Tibial nerve (tissue), 4 donors: ENCODE measurements at regions not wholly inside any gene's neighbourhood (a gene's known extent, or its start where the extent isn't known, plus 50 kb on each side); places are given as distances from the start of the nearest gene placed in this dataset.

Experiments used
- DNase-seq, 2 donors: peaks; one replicate each; pipeline ENCODE4 v3.0.0-alpha.2; 2019; ENCODE audit warnings: low spot score in 2 of 2
- H3K27ac ChIP-seq, 4 donors: fragments of 200-600 bp; sonication (generic) in 3 of 4; one replicate each; pipeline ENCODE4 v1.5.1; 2017 to 2019; ENCODE audit warnings: mild to moderate bottlenecking in 1 of 4
- H3K27me3 ChIP-seq, 2 donors: fragments of 200-600 bp; sonication (generic) in 1 of 2; one replicate each; pipeline versions ENCODE4 v1.5.1 to v1.6.0; 2017 to 2019
- H3K36me3 ChIP-seq, 3 donors: fragments of 200-600 bp; sonication (generic); one replicate each; pipeline ENCODE4 v1.5.1; 2018 to 2019
- H3K4me1 ChIP-seq, 4 donors: fragments of 200-600 bp; sonication (generic) in 3 of 4; one replicate each; pipeline ENCODE4 v1.5.1; 2017 to 2019
- H3K4me3 ChIP-seq, 4 donors: fragments of 200-600 bp; sonication (generic) in 3 of 4; one replicate each; pipeline ENCODE4 v1.5.1; 2017 to 2019; ENCODE audit warnings: mild to moderate bottlenecking in 1 of 4, moderate library complexity in 1 of 4
- H3K9me3 ChIP-seq, 4 donors: fragments of 200-600 bp; sonication (generic) in 3 of 4; one replicate each; pipeline ENCODE4 v1.5.1; 2017 to 2019
- CTCF ChIP-seq, 5 experiments: fragments of 200-600 bp in 3 of 5; fragments of 450-650 bp in 2 of 5; sonication (generic) in 3 of 5; IDR thresholded peaks; one replicate each; pipeline ENCODE4 v1.5.1; 2016 to 2019; ENCODE audit warnings: antibody characterized with exemption in 5 of 5, mild to moderate bottlenecking in 3 of 5, moderate library complexity in 2 of 5
- EP300 ChIP-seq, 2 donors: sonication (generic); formaldehyde crosslinking; IDR thresholded peaks; one replicate each; pipeline ENCODE4 v1.6.1; 2017; ENCODE audit warnings: antibody characterized with exemption in 2 of 2, mild to moderate bottlenecking in 1 of 2
- POLR2A ChIP-seq, 2 donors: fragments of 450-650 bp; IDR thresholded peaks; one replicate each; pipeline ENCODE4 v1.6.1; 2017; ENCODE audit warnings: antibody characterized with exemption in 2 of 2, mild to moderate bottlenecking in 2 of 2, moderate library complexity in 2 of 2
- WGBS, 2 donors: methylation state at CpG; one replicate each; pipeline ENCODE4 v1.1.5; 2018; 5-methylcytosine and 5-hydroxymethylcytosine counted together

GRCh38 chr1:216924732-216925131 lies 201.5 kb upstream of the ESRRG start:
- H3K27ac ChIP-seq = no peak overlapping the region
- DNase-seq = no peak
- H3K27me3 ChIP-seq = no peaks in the 10 kb centered on the region
- WGBS, 2 donors = 64 to 65% methylated on average over 4 of the region's 4 CpGs
- no peaks in the 10 kb centered on the region for H3K36me3 ChIP-seq
- peaks cover 0 to 7% (median 0%) of the 10 kb centered on the region in 4 donors for H3K4me1 ChIP-seq
- no peaks in the 10 kb centered on the region for H3K9me3 ChIP-seq
- no peak for TF ChIP-seq CTCF (IDR thresholded peaks at IDR 0.05)
- no peak for TF ChIP-seq POLR2A (IDR thresholded peaks at IDR 0.05)
- TF ChIP-seq EP300 (IDR thresholded peaks at IDR 0.05) = no peak
- no peak overlapping the region for H3K4me3 ChIP-seq

- Histone ChIP-seq H3K36me3 (no peaks in the 10 kb centered on the region), H3K27ac (no peak overlapping the region), H3K9me3 (no peaks in the 10 kb centered on the region), H3K4me1 (peaks cover 0 to 7% (median 0%) of the 10 kb centered on the region in 4 donors), H3K27me3 (no peaks in the 10 kb centered on the region), H3K4me3 (no peak overlapping the region)
- WGBS, 2 donors = 87 to 96% methylated on average over 5 of the region's 5 CpGs
- DNase-seq = no peak
- TF ChIP-seq CTCF (IDR thresholded peaks at IDR 0.05) (no peak), POLR2A (IDR thresholded peaks at IDR 0.05) (no peak), EP300 (IDR thresholded peaks at IDR 0.05) (no peak)
Measured at GRCh38 chr1:216923601-216924000, 200.4 kb upstream of the ESRRG start.

- 90 to 99% methylated on average over 2 of the region's 2 CpGs for WGBS, 2 donors
- Histone ChIP-seq H3K27me3 (no peaks in the 10 kb centered on the region), H3K9me3 (no peaks in the 10 kb centered on the region), H3K27ac (no peak overlapping the region), H3K36me3 (no peaks in the 10 kb centered on the region), H3K4me1 (peaks cover 0 to 7% (median 0%) of the 10 kb centered on the region in 4 donors), H3K4me3 (no peak overlapping the region)
- TF ChIP-seq CTCF (IDR thresholded peaks at IDR 0.05) (no peak), POLR2A (IDR thresholded peaks at IDR 0.05) (no peak), EP300 (IDR thresholded peaks at IDR 0.05) (no peak)
- no peak for DNase-seq
Measured at GRCh38 chr1:216922406-216922805, 199.2 kb upstream of the ESRRG start.

GRCh38 chr1:216921866-216922265 lies 198.6 kb upstream of the ESRRG start:
- no peak for DNase-seq
- TF ChIP-seq EP300 (IDR thresholded peaks at IDR 0.05) (no peak), CTCF (IDR thresholded peaks at IDR 0.05) (no peak), POLR2A (IDR thresholded peaks at IDR 0.05) (no peak)
- Histone ChIP-seq H3K27ac (no peak overlapping the region), H3K4me1 (peaks cover 0 to 2% (median 0%) of the 10 kb centered on the region in 4 donors), H3K36me3 (no peaks in the 10 kb centered on the region), H3K4me3 (no peak overlapping the region), H3K27me3 (no peaks in the 10 kb centered on the region), H3K9me3 (no peaks in the 10 kb centered on the region)
- 94 to 97% methylated on average over 3 of the region's 3 CpGs for WGBS, 2 donors

DNA sequence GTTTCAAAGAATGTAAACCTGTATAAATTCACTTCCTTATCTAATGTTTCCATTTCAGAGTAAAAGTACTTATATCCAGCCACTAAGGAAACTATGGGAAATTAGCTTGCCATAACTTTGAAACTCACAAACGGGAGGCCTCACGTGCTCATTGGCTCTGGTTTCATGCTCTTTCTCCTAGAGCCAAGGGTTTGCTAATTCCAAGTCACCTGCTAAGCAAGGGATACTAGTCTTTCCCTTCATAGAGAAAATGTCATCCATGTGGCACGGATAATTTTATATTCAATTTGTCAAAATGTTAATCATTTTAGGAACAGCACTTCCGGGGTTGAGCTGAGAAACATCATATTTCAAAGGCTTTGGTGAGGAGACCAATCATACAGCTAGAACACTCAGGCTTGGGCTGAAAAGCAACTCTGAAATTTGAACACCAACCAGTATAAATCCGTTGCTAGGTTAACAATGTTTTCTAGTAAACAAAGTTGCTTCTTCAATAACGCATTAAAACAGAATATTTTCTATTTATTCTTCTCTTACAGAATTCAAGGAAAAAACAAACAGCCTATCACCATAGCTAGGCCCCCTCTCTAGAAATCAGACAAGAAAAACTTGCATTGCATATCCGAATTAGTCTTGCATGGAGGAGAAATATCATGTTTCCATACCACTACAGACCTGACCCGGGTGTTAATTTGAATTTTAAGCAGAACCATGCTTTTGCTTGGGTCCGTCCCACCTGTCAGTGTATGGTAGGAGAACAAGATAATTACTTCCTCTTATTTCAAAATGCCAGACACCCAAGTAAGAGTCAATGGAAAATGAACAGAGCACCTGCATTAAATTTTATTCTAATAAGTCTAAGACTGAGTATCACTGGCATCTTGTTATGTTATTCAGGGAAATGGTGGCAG lies 196.1 kb upstream of the ESRRG start:
- TF ChIP-seq CTCF (IDR thresholded peaks at IDR 0.05) = no peak
- no peak for TF ChIP-seq POLR2A (IDR thresholded peaks at IDR 0.05)
- no peak for TF ChIP-seq EP300 (IDR thresholded peaks at IDR 0.05)
- Histone ChIP-seq H3K27me3 (no peaks in the 10 kb centered on the region), H3K27ac (no peak overlapping the region), H3K36me3 (no peaks in the 10 kb centered on the region), H3K4me1 (no peaks in the 10 kb centered on the region), H3K9me3 (no peaks in the 10 kb centered on the region), H3K4me3 (no peak overlapping the region)
- WGBS, 2 donors = 77 to 84% methylated on average over 9 of the region's 9 CpGs
- no peak for DNase-seq
